ENCODE measurements at regions not wholly inside any gene's neighbourhood (a gene's known extent, or its start where the extent isn't known, plus 50 kb on each side); places are given as distances from the start of the nearest gene placed in this dataset.

DNA sequence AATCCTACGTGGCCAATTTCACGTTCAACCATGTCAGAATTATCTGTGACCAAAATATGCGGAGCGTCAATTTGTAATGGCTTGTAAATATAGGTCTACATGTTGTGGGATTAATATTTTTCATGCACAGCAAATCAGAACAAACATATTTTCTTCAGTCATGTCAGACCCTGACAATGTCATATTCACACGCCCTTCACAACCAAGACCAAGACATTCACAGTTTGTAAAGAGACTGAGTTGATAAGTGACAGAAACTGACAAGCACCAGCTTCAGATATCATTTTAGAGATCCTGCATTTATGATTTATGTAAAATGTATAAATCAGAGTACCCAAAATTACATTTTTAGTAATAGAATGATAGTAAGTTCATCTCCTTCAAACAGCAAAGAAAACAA is 57.3 kb upstream of the NOVA1 start:
- no peak for DNase-seq (ENCODE audit: low spot score)

DNA sequence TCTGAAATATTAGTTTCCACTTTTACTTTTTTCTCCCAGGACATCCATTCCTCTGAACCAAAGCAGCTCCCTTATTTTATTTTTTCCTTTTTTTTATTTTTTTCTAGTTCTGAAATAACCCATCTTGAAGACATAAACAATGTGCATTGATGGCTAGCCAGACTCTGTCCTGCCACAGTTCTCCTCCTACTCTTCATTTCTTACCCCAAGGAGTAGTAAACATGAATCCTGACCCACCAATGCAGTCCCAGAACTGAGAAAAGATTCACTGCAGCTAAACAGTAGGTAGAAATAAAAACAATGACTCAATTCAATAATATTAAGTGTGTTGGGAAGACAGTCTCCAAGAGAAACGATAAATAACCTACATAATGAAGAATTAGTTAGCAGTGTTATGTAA is 65.7 kb upstream of the NOVA1 start:
- DNase-seq (ENCODE audit: low spot score) = no peak

DNA sequence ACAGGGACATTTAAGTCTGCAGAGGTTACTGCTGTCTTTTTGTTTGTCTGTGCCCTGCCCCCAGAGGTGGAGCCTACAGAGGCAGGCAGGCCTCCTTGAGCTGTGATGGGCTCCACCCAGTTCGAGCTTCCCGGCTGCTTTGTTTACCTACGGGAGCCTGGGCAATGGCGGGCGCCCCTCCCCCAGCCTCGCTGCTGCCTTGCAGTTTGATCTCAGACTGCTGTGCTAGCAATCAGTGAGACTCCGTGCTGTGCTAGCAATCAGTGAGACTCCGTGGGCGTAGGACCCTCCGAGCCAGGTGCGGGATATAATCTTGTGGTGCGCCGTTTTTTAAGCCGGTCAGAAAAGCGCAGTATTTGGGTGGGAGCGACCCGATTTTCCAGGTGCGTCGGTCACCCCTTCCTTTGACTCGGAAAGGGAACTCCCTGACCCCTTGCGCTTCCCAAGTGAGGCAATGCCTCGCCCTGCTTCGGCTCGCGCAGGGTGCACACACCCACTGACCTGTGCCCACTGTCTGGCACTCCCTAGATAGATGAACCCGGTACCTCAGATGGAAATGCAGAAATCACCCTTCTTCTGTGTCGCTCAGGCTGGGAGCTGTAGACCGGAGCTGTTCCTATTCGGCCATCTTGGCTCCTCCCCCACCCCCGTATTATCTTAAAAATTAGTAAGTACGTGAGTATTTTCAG is 81.0 kb upstream of the NOVA1 start:
- peak; percentile 11 for DNase-seq (ENCODE audit: low spot score)

DNA sequence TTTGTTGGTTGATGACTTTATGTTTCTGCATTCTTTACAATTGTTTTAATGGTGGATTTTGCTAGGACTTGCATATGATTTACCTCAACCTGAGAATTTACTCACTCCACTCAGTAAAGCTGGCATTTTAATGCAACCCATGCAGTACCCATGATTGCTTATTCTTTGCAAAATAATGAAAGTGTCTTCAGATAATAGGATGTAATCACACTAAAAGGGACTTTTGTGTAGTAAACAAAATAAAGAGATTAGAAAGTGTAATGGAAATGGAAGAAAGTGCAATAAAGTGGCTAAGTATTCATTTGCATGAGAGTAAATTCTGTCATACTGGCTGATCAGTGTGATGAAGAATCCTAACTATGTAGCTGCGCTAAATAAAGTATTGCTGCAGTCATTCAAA is 87.6 kb upstream of the NOVA1 start:
- DNase-seq (ENCODE audit: low spot score) = no peak

DNA sequence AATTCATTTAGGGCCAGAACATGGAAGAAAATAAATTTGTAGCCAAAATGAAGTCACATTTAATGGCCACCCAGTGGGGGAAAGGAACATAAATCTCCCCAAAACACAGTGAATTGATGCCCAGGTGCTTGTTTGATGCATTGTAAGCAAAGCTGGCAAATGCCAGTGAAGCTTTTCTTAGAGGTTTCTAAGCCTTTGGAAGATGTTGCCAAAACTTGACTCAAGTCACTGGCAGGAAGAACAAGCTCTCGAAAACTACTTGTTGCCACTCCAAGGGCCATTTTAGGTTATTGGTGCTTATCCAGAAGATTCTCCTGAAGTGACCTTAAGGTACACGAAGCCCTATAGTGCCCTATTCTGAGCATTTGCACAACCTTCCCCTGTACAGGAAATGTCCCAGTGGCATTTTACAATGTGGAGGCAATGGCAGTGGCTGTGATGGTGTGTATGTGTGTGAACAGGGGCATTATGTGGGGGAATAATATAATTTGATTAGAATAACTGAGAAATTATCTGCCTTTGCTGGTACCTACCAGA is 89.5 kb upstream of the NOVA1 start:
- DNase-seq (ENCODE audit: low spot score) = no peak

DNA sequence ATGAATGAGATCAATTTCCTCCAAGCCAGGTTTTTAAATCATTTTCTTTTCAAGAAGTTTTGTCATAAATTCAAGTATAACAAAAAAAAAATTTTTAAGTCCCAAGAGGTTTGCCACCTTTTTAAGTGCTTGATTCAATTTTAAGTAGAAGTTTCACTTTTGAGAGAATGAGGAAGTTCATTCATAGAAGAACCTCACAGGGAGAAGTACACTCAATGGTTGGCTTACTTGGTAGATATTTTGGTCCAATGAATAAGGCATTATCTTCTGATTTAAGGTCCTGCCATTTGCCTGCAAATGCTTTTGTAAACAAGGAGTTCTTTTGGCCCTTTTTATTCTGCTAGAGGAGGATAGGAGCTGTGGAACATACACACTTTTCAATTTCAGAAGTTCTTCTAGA is 96.7 kb upstream of the NOVA1 start:
- DNase-seq (ENCODE audit: low spot score) = no peak

DNA sequence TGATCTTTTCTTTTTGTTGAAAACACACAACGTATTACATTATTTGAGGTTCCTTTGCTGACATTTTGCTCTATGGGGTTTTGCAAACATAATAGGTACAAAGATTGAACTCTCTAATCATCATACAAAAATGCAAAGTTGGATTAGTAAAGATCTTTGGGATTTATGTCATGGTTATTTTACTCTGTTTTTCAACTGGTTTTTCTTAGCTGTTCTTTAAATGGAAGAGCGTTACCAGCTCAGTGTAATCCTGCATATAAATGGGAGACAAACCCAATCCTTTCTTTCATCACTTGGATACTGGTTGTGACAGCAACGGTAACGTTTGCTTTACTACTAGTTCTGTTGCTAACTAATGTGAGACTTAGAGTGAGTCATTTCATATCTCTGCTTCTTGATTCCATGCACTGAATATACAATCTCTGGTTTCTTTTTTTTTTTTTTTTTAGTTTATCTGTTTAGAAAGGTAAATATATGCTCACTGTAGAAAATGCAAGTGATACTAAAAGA is 104.9 kb upstream of the NOVA1 start:
- no peak for DNase-seq (ENCODE audit: low spot score)

DNA sequence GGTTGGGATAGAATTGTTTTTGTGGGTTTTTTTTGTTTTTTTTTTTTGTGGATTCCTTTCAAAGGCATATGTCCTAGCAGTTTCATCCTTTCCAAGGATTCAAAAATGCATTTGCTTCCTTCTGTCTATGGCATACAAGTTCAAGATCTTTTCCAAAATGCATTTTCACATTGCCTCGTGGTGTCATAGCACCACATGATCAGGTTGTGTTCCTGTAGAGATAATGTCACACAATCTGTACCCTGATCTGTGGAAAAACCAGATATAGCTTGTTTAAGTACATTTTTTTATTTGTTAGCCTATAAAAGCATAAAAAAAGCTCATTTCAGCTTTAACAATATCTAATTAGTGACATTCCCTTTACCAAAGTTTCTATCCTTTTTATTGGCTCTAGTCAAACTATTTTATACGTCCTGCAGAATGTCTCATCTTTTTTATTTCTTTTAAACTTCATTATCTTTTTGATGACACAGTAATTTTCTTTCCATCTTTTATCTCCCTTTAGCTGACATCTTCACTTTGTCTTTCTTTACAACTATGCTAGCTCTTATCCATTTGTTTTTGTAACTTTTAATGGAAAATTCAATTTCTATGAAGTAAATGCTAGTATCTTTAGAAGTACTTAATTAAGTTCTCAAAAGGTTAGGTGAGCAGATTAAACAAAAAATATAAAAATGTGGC is 106.0 kb upstream of the NOVA1 start:
- DNase-seq (ENCODE audit: low spot score) = no peak

DNA sequence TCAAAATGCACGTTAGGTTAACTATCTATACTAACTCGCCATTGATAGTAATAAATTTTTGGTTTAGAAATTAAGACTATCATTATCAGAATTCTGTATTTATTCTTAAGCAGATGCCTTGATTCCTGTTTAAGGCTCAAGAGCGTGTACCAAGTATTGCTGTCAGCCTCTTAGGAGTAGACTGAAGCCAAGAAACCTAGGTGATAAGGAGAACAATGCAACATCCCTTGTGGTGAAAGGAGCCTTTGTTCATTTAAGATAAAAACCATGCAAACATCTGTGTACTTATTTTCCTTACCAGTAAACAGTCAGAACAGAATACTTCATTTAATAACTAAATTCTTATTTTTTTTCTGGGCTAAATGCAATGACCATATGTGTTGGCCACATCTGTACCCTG is 109.4 kb upstream of the NOVA1 start:
- DNase-seq (ENCODE audit: low spot score) = no peak

DNA sequence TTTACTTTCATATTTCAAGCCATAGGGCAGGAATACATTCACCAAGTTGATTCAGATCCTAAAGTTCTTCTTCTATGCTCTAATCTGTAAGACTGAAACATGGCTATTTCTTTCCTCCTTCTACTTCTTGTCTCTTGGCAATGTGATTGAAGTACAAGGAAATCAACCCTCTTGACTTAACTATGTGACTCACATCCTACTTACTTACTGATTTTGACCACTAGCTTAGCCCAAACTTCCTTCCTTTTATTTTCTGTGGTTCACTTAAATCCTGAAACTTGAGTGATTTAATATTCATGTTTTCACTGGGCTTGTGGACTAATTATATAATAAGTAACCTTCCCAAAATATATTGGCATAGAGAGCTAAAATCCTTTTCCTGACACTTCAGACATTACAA is 111.2 kb upstream of the NOVA1 start:
- no peak for DNase-seq (ENCODE audit: low spot score)

DNA sequence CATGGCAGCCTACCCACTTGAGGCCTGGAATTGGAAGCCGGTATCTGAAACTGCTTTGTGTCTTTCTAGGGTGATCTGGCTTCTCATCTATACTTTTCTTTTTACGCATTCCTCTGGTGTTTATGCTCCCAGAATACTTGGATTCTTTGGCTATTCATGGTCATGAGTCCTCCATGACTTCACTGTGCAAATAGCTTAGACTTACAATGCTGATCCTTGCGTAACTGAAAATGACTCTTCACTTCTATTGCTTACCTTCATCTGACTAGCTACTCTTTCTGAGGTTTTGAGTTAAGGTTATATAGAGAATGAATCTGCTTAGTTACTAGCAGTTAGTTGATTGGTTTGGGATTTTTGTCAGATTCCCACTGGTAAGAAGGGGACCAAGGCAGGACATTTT is 121.7 kb upstream of the NOVA1 start:
- DNase-seq (ENCODE audit: low spot score) = no peak

DNA sequence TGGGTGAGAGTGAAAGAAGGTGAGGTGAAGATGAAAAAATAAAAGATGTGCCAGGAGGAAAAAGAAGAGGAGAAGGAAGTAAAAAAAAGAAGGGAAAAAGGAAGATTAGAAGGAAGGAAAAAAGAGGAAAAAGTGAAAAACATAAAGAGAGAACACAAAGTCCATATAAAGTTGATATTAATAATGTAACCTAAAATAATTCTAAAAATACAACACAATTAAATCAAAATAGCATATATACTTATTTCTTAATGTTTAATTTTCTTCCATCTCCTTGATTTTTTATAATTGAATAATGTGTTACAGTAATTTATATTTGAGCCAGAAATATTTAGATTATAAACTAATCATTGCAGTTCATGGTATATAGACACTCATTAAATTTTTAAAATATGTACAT is 124.4 kb upstream of the NOVA1 start:
- no peak for DNase-seq (ENCODE audit: low spot score)

DNA sequence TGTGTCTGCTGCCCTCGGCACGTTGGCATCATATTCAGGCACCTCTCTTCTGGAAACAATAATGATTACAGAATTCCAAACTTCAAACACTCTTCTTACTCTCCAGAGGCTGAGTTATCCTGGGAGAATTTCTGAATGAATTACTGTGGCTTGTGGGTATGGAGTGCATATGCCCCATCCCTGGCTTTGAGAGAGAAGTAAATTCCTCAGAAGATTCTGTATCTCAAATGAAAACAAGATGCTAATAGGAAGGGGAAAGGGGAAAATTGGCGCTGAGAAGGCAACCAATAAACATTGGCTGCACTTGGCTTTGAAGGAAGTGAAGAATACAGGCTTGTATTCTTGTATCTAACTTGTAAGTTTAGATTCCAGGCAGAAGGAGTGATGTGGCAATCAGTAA is 132.0 kb upstream of the NOVA1 start:
- no peak for DNase-seq (ENCODE audit: low spot score)

DNA sequence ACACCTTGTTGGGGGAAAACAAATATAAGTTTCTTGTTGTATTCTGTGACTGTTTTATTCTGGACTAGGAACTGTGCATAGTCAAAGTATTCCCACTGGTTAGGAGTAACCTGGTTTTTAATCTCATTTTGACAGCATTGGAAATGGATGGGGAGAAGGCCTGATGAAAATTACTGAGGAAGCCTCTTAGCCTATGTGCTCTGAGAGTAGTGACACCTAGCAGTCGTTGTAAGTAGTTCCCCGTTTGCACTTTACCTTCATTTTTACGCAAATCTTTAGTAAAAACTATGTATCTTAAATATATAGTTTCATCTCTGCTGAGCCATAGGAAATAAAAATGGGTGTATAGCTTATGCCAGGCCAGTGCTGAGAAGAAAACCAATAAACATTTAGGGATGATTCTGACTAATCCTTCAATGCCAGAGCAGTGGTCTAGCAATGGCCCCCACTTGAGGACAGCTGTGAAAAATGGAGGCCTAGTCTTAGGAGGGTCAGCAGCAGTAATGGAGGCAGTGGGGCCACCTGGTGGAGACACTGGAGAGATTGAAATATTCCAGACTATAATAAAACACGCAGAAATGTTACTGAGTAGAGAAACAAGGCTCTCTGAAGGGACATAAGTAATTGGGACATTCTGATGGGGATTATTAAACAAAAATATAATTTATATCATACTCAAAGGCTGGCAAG is 133.2 kb upstream of the NOVA1 start:
- peak; percentile 6 for DNase-seq (ENCODE audit: low spot score)

DNA sequence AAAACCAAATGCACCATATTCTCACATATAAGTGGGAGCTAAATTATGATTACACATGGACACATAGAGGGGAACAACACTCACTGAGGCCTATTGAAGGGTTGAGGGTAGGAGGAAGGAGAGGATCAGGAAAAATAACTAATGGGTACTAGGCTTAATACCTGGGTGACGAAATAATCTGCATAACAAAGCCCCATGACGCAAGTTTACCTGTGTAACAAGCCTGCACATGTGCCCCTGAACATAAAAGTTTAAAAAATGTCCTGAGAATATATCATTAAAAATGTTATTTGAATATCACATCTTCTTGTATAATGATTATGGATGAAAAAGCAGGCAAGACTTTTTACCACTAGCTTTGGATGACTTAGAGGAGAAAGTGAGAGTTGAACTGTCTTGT is 138.0 kb upstream of the NOVA1 start:
- no peak for DNase-seq (ENCODE audit: low spot score)

DNA sequence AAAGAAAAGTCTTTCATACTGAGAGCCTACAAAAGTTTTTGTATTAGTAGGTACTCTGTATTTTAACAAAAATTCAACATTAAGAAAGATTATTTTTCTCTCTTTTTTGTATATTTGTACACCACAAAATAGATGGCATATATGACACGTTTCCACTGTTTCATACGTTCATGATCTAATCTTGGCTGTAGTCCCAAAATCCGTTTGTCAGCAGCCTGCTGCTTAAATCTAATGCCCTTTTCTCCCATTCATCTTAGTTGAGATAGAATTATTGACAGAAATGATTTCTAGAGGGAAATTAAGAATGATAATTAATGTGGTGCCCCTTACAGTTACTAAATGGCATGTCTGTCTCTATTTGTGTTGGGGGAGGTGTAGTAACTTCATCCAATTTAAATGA is 140.7 kb upstream of the NOVA1 start:
- DNase-seq (ENCODE audit: low spot score) = no peak

DNA sequence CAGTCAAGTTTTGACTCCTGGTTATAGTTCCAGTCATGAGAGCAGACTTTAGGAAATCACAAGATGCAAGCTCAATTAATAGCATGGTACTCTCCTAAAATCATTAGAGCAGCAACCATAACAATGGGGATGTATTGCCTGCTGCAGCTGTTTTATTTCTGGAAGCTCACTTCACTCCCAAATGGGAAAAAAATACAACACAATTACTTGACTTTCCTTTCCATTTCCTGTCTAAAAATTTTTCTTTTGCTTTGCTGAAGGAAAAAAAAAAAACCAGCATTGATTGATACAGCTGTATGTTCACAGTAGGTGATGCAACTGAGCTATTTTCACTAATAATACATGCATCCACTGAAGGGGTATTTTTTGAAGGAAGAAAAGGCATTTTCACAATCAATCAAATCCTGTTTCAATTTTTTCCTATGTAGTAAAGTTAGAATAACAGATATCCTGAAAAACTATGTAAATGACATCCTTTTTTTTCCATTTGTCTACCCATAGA is 143.9 kb upstream of the NOVA1 start:
- DNase-seq (ENCODE audit: low spot score) = no peak

DNA sequence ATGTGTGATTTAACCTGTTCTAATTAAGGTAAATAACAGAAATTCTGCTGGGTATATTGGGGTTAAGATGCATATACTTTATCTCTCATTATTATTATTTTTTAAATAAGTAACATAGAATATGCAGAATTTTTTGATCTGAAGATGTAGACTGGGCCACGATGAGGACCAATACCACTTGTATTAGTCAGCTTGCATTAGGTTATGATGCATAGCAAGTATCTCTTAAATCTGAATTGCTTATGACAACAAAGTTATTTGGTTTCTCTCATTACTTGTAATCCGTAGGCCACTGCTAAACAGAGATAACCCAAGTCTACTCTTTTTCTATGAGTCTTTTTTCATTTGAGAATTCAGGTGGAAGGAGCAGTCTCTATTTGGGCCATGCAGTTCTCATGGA is 145.5 kb upstream of the NOVA1 start:
- DNase-seq (ENCODE audit: low spot score) = no peak

DNA sequence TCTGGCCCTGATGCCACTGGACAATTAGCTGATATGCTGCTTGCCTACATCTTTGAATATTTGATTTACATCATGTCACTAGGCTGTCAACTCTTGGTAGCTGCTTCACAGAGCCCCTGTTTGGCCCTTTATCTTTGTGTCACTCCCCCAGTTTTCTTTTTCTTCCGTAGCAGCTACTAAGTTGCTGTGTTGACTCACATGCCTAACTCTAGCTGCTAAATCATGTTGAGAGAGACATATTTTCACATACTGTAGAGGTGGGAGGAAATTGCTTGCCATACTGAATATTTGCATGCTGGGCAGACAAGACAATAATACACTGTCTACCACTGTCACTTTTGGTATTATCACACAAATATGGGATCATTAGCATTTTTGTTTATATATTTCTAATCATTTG is 147.1 kb upstream of the NOVA1 start:
- DNase-seq (ENCODE audit: low spot score) = no peak

DNA sequence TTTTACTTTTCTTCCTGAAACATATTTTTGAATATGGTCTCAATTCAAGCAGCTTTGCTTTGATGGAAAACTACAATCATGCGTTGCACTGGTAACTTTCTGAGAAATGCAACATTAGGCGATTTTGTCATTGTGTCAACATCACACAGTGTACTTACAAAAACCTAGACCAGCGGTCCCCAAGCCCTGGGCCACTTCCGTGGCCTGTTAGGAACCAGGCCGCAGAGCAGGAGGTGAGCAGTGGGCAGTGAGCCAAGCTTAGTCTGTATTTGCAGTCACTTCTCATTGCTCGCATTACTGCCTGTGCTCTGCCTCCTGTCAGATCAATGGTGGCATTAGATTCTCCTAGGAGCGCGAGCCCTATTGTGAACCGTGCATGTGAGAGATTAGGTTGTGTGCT is 163.7 kb upstream of the NOVA1 start:
- no peak for DNase-seq (ENCODE audit: low spot score)

DNA sequence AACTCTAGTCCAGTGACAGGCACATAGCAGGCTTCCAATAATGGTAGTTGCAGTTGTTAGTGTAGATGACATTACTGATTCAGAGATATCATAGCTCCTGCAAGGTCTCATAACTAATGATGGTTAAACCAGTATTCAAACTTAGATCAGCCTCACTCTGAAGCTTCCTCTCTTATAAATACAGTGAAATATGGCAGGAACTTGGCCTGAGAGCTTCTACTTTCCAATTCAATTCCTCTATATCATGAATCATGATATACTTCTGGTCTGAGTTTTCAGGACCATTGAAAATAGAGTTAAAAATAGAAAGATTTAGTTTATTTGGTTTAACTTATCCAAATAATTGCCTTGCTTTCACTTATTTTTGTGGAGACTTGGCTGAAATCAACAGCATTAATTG is 167.5 kb upstream of the NOVA1 start:
- DNase-seq (ENCODE audit: low spot score) = no peak

DNA sequence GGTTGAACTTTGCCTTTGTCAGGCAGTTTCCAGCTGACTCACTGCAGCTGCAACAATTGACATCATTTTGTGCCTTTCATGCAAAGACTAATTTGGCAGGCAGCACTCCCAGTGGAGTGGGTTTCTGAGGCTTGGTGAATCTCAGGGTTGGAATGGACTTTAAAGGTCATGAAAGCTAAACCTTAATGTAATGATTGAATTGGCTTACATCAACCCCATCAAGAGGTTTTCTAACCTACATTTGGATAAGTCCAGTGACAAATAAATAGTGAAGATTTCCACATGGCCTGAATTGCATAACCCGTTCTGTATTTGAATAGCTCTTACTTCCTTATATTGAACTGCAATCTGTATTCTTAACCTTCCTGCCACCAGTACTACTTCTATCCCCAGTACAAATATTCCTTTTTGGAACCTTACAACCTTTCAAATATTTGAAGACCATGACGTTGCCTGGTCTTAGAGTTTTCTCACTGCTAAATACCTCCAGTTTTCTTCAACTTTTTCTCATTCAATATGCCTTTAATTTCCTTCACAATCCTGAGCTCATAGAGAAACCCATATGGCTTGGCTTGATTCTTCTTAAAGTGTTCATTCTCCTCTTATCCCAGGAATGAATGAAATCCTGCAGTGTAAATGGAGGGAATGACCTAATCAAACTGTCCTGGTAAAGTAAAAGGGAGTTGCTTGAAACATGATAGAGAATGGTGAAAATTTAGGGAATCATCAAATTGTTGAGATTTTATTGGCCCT is 168.1 kb upstream of the NOVA1 start:
- no peak for DNase-seq (ENCODE audit: low spot score)

Measured in SW480 (cell line).